Left colon (tissue), 2 donors: ENCODE measurements at regions not wholly inside any gene's neighbourhood (a gene's known extent, or its start where the extent isn't known, plus 50 kb on each side); places are given as distances from the start of the nearest gene placed in this dataset.
"Not testable (repeated sequence)": the region's sequence is repeated elsewhere in the genome, so short reads cannot be mapped to it uniquely, and the experiment has no call there.

Experiments used
- ATAC-seq: fragments of 200-7000 bp; cut with Tn5 transposase; one replicate; pipeline ENCODE4 v1.9.1; 2020; ENCODE audit warnings: mild to moderate bottlenecking, moderate library complexity
- DNase-seq, 2 donors: peaks; one replicate each; pipeline ENCODE4 v3.0.0-alpha.2; 2020
- intact Hi-C, 2 donors: fragments of 100-400 bp; cut with DNase I in 1 of 2; cut with micrococcal nuclease in 1 of 2; formaldehyde crosslinking; loops; one replicate each; pipeline versions ENCODE4 v1.11.2 to v1.14.0; 2022; cut with DNase I, micrococcal nuclease
- donor health status: DM: no; HTN: no; CAD: no.
- donor health status: DM: yes; HTN: yes; CAD: no.

DNA sequence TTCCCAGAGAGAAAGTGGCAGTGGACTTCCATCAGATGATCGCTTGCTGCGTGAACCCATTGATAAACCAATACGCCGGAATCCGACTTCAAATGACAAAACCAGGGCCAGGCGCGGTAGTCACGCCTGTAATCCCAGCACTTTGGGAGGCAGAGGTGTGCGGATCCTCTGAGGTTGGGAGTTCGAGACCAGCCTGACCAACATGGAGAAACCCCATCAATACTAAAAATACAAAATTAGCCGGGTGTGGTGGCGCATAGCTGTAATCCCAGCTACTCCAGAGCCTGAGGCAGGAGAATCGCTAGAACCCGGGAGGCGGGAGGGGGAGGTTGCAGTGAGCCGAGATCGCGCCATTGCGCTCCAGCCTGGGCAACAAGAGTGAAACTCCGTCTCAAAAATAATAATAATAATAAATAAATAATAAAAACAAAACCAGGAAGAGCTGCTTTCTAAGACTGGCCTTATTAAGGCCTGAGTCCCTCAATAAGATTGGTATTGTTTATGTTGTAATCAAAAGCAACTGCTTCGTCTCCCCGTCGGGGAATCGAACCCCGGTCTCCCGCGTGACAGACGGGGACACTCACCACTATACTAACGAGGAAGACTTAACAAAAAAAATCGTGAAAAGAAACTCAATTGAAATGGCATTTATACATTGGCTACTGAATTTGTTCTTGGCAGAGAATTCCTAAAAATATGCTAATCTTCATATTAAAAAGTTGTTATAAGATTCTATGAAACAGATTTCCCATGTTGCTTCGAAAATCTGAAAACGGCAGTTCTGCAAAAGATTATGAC lies 110.2 kb upstream of the ZNF184 start:
- intact Hi-C loops: no loop called here
- no peak for ATAC-seq
- DNase-seq: no peak

DNA sequence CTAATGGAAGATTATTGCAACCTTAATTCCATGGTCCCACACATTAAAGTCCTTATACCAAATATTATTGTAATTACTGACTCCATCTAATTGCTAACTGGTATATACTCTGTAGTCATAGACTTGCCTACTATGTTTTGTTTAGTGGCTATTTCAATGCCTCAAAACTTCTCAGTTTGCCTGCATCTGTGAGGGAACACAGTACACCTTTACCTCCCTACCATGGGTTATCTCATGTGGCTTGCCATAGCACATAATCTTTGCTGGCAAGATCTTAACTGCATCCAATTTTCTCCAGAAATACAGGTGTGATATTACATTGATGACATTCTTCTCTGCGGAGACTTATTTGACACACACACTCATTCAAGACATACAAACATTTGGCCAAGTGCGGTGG lies 107.1 kb upstream of the ZNF184 start:
- no peak for DNase-seq
- no peak for ATAC-seq
- intact Hi-C loops: no loop called here

DNA sequence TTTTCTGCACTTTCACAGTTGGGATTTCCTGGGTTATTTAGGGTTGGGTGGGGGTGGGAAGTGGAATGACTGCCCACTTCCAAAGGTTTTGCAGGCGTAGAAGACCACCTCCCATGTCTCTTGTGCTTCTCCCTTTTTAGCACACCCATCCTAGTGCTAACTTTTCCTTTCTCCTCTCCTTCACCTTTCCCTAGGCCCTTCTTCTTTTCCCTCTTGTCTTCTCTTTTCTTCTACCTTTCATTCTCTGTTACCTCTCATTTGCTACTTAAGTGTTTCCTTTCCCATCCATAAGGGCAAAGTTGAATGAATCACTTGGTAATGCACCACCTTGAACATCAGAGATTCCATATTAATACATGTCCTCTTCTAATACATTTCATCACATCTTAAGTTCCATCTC lies 105.0 kb upstream of the ZNF184 start:
- ATAC-seq: no peak
- no peak for DNase-seq
- intact Hi-C loops: no loop called here

DNA sequence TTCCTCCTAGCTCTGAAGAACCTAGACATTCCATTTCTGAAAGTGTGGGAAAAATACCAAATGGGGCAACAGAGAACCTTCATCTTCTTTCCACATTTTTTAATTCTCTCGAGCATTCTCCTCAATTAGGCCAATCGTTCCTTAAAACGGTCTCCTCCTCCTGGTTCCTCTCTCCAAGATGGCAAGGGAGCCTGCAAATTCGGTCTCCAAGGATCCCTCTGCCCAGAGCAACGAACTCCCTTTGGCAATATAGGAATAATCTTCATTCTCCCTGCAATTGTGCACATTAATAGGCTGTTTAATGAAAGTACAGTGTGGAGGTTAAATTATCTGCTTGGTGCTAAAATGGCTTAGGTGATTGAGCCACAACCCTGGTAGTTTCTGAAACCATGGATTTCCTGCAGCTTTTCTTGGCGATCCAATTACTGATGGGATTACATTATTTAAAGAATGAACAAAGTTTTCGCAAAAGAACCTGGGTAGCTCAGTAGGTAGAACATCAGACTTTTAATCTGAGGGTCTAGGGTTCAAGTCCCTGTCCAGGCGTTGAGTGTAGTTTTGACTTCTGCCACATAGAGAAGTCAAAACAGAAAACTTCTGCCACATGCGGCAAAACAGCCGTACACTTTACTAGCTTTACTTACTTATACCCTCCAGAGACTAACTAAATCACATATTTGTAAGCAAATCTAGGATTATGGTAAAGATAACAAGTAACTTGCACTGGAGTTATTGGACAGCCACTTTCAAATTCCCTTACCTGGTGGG lies 102.9 kb upstream of the ZNF184 start:
- no peak for ATAC-seq
- no peak for DNase-seq
- intact Hi-C loops: no loop called here

DNA sequence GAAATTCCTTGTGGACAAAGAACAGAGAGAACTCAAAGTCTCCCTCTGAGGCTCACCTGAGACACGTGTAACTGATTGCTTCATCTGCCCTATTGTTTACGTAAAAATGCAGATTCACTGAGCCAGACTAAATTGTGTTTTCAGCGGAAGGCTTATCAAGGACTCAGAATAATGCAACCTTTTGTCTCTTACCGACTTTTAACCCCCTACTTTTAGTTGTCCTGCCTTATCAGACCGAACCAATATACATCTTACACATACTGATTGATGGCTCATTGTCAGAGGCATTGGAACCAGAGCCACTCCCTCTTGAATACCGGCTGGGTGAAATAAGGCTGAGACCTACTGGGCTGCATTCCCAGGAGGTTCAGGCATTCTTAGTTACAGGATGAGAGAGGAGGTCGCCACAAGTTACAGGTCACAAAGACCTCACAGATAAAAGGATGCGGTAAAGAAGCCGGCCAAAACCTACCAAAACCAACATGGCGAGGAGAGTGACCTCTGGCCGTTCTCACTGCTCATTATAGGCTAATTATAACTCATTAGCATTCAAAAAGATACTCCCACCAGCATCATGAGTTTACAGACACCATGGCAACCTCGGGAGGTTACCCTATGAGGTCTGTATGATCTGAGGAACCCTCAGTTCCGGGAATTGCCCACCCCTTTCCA lies 95.5 kb upstream of the ZNF184 start:
- no peak for ATAC-seq
- no peak for DNase-seq
- intact Hi-C loops: no loop called here

DNA sequence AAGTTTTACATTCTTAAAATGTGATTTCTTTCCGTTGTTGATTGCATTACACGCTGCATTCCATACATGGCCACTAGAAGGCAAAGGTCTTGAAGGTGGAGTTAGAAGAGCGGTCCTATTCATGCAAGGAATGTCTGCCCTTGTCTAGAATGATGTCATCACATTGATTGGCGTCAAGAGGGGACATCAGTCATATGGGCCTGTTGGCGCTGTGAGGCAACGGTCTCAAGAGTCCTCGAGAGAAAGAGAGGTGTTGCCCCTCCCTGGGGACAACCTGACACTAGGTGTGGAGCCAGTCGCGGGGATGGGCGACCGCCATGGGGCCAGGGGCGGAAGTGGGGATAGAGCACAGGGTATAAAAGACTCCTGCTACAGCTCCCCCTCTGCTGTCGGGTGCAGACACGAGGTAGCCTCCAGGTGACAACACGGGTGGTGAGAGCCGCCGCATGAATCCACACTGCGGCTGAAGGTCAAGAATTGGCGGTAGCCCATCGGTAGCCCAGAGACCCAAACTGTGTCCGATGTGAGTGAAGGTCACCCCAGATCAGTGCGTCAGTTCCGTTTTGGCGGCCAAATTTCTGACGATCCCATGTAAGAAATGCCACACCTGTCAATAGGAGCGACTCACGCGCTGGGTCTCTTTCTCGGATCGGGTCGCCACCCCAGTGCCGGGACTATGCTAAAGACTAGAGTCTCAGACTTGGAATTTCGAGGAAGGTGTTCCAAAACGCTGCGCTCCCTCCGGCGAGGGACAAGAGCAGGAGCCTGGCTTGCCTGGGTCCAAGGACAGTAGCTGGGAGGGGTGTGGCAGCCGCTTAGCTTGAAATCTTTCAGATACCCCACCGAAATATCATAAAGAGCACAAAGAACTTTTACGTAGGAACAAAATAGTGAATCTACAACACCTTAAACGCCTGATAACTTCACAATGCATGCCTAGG lies 93.2 kb upstream of the ZNF184 start:
- DNase-seq: no peak
- intact Hi-C loops: no loop called here
- no peak for ATAC-seq

DNA sequence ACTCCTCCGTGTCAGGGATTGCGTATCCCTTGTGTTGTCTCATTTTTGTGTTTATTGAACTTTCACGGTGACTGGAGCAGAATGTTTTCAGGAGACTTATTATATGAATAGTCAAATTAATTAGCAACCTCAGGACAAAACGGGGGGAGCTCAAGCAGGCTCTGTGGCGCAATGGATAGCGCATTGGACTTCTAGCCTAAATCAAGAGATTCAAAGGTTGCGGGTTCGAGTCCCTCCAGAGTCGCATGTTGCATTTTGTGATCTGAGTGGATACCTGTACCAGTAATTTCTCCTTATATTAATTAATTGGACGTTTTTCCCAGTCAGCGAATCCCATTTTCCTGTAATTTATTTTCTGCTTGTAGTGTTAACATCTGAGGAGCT lies 89.1 kb upstream of the ZNF184 start:
- ATAC-seq (no peak), DNase-seq (no peak)
- intact Hi-C loops: no loop called here

DNA sequence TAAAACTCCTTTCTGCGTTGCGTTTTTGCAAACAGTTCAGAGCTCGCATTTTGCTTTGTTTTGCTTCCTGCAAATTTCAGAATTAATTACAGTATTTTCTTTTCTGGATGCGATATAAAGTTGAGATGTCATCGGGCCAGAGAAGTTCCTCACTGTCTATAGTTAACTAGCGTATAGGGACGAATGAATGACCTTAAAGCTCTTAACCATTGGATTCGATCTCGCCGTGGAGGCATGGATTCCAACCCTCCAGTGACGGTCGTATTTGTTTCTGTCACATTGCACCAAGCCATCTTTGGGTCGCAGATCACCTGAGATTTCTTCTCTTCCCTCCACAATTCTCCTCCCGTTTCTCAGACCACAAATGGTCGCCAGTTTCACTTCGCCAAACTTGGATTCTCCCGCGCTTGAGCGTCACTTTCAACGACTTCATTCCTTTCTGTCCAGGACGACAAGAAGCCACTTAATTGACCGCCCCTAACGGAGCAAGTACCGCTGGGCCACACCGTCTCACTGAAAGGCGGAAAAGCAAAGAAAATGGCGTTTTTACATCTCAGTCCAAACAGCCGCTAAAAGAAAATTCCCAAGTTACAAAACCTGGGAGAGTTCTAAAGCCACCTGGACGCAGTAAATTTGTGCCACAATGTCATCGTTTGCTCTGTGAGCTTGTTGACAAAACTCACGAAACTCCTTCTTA lies 85.3 kb upstream of the ZNF184 start:
- no peak for DNase-seq
- intact Hi-C loops: no loop called here
- ATAC-seq: no peak

DNA sequence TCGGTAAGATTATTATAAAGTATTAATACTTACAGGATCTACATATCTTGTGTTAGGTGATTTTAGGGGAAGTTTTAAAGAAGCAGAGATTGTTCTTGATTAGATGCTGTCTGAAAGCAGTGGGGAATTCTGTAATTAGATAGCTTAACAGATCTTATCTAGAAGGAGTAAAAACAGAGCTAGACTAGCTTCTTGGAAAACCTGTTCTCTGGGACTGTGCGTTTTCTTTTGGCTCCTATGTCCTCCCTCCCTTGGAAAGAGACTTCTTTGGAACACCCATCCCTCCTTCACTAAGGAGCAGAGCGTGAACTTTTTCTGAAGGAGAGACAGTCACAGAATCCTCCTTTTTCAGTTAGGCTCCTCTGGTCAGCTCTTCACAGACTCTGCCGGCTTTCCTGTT lies 83.5 kb upstream of the ZNF184 start:
- intact Hi-C loops: no loop called here
- no peak for DNase-seq
- no peak for ATAC-seq

DNA sequence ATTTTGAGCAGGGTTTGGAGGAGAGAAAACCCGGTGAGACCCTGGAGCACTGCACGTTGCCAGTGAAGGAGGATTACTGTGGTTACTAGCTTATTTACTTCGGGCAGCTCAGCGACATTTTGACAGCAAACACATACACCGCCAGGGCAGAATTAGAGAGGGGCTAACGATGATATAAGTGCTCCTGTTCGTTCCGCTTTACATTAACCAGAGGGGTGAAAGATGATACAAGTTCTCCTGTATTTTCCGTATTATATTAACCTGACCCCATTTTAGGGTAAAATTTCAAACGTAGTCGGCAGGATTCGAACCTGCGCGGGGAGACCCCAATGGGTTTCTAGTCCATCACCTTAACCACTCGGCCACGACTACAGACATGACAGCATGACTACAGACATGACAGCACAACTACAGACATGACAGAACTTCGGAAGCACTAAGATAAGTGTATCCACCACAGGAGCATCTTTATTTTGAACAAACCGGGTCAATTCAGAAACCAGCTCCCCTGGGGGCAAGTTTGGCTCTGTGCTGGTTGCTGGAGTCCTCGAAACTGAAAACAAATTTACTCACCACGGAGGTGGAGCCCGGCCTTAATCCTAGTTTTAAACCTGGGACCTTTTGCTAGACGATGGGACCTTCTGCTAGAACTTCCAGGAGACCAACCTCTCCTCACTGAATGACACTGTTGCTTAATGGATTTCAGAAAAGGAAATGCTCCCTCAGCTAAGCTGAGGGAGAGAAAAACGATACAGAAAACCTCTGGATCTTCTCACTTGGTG lies 80.4 kb upstream of the ZNF184 start:
- no peak for DNase-seq
- intact Hi-C loops: no loop called here
- no peak for ATAC-seq

DNA sequence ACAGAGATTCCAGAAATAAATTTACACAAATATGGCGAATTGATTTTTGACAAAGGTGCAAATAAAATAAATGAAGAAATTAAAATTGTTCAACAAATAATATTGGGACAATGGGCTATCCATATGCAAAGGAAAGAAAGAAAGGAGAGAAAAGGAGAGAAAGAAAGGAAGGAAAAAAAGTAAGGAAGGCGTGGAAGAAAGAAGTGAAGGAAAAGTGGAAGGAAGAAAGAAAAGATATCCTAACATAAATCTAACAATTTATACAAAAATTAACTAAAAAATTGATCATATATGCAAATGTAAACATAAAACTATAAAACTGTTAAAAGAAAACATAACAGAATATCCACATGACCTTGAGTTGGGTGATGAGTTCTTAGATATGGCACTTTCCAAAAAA lies 78.7 kb upstream of the ZNF184 start:
- ATAC-seq (no peak), DNase-seq (no peak)
- intact Hi-C loops: no loop called here

DNA sequence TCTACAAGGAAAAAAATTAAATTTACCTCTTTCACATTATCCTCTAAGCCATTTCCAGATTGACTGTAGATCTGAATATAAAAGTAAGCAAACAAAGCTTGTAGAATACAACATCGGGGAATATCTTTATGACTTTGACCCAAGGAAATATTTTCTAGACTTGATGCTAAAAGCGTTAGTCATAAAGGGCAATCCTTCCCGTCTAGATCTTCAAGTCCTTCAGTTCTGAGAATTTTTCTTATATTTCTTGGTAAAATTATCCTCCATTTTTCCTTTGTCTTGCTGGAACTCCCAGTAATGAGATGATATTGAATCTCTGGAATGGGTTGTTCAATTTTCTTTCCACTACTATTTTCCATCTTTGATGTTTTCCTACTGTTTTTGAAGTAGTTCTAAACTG lies 77.8 kb upstream of the ZNF184 start:
- DNase-seq: no peak
- intact Hi-C loops: no loop called here
- ATAC-seq: no peak

DNA sequence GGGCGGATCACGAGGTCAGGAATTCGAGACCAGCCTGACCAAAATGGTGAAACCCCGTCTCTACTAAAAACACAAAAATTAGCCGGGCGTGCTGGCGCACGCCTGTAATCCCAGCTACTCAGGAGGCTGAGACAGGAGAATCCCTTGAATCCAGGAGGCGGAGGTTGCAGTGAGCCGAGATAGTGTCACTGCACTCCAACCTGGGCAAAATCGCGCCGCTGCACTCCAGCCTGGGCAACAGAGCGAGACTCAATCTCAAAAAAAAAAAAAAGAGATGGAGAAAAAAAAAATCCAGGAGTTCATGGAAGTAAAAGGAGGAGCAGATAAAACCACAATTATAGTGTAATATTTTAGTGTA lies 76.3 kb upstream of the ZNF184 start:
- DNase-seq, intact Hi-C loops, ATAC-seq: not testable (repeated sequence)

DNA sequence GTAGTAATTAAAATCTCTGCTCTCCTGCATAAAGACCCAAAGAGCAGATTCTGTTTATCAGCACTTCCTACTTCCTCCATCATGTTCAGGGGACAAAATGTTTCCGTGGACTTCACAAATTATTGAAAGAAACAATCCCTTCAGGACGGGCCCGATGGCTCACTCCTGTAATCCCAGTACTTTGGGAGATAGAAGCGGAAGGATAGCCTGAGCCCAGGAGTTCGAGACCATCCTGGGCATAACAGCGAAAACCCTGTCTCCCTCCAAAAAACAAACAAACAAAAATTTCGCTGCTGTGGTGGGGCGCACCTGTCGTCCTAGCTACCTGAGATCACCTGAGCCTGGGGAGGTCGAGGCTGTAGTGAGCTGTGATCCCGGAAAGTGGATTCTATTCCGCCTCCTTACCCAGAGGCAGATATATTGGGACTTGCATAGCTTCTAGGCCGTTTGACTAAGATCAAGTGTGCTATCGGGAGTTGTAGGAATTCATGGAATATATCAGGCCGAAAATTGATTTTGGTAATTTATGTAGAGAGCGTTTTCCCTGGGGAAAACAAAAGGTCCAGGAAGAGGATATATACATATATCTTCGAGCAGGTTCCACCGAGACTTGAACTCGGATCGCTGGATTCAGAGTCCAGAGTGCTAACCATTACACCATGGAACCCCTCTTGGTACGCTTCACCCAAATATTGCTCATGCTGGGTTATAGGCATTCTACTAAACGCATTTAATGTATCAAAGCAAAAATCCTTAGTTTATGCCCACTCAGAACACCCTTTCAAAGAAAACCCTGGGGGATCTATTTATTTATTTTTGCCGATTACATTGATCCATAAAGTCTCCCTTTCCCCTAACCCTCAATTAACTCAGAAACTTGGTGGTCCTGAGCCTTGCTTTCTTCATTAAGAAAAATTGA lies 74.5 kb upstream of the ZNF184 start:
- DNase-seq (no peak), ATAC-seq (no peak)
- intact Hi-C loops: no loop called here

DNA sequence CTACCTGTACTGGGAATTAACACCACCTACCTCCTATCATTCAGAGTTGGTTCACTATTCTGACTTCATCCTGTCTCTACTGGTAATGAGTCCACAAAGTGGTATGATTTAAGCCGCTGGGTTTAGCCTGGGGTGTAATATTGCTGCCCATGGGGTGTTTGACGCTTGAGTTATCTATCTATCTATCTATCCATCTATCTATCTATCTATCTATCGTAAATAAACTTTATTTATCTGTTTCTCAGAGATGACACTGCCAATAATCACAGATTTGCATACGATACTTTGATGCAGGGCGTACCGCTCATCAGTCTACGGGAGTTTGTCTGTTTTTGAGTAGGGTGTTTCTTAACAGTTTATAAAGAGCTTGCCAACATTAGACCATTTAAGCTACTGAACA lies 73.6 kb upstream of the ZNF184 start:
- ATAC-seq (no peak), DNase-seq (no peak)
- intact Hi-C loops: no loop called here

DNA sequence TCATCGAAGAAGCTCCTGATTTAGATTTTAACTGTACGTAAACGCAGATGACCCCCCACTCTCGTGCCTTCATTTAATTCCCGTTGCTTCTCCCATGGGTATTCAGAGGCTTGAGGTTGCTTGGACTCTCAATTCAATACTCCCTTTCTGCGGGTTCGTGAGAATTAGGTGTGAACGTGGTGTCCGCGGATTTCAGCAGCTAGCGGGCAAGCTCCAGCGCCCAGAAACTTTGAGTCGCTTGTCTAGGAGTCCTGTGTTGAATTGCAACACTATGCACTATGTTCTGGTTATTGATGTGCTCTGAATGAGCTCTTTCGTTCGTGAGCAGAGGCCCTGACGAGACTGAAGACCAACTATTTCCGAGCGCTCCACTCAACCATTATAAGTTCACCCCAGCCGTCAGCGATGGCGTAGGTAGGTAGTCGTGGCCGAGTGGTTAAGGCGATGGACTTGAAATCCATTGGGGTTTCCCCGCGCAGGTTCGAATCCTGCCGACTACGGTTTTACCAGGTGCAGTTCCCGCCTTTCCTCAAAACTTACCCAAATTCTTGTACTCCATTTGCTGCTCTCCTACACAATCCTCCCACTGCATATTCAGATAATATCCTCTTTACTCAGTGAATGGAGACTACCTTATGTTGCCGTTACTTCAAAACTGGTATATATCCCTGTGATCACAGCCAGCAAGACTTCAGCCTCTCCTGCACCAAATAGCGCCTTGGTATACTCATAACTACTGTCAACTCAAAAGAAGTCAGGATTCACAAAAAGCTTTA lies 72.6 kb upstream of the ZNF184 start:
- ATAC-seq: no peak
- intact Hi-C loops: no loop called here
- no peak for DNase-seq
